Tibial artery (tissue), 4 donors: ENCODE measurements at regions not wholly inside any gene's neighbourhood (a gene's known extent, or its start where the extent isn't known, plus 50 kb on each side); places are given as distances from the start of the nearest gene placed in this dataset.

ENCODE experiments used
- DNase-seq, 2 donors: peaks; one replicate each; pipeline ENCODE4 v3.0.0-alpha.2; 2019
- H3K27ac ChIP-seq, 2 donors: fragments of 200-600 bp; sonication (generic) in 1 of 2; 1 replicate in 1 of 2; 2 replicates in 1 of 2; pipeline ENCODE4 v1.5.1; 2018 to 2019; ENCODE audit warnings: mild to moderate bottlenecking in 1 of 2
- H3K27me3 ChIP-seq, 2 donors: fragments of 200-600 bp; sonication (generic) in 1 of 2; one replicate each; pipeline versions ENCODE4 v1.5.1 to v1.6.0; 2016 to 2019
- H3K36me3 ChIP-seq, 3 donors: fragments of 200-600 bp; sonication (generic) in 2 of 3; one replicate each; pipeline ENCODE4 v1.5.1; 2016 to 2019; ENCODE audit warnings: mild to moderate bottlenecking in 2 of 3
- H3K4me1 ChIP-seq, 4 donors: fragments of 200-600 bp; sonication (generic) in 2 of 4; 1 replicate in 3 of 4; 2 replicates in 1 of 4; pipeline ENCODE4 v1.5.1; 2016 to 2019
- H3K4me3 ChIP-seq, 2 donors: fragments of 200-600 bp; sonication (generic) in 1 of 2; 1 replicate in 1 of 2; 2 replicates in 1 of 2; pipeline ENCODE4 v1.5.1; 2018 to 2019; ENCODE audit warnings: mild to moderate bottlenecking in 2 of 2
- H3K9me3 ChIP-seq, 3 donors: fragments of 200-600 bp; sonication (generic) in 1 of 3; one replicate each; pipeline ENCODE4 v1.5.1; 2016 to 2019
- CTCF ChIP-seq, 2 experiments: fragments of 200-600 bp in 1 of 2; fragments of 450-650 bp in 1 of 2; IDR thresholded peaks; one replicate each; pipeline ENCODE4 v1.5.1; 2017 to 2019; ENCODE audit warnings: antibody characterized with exemption in 2 of 2, mild to moderate bottlenecking in 1 of 2, moderate library complexity in 1 of 2
- intact Hi-C: fragments of 100-400 bp; cut with DNase I; formaldehyde crosslinking; loops from one replicate; pipeline ENCODE4 v1.15.0; 2023; ENCODE audit warnings: low total_unique reads

DNA sequence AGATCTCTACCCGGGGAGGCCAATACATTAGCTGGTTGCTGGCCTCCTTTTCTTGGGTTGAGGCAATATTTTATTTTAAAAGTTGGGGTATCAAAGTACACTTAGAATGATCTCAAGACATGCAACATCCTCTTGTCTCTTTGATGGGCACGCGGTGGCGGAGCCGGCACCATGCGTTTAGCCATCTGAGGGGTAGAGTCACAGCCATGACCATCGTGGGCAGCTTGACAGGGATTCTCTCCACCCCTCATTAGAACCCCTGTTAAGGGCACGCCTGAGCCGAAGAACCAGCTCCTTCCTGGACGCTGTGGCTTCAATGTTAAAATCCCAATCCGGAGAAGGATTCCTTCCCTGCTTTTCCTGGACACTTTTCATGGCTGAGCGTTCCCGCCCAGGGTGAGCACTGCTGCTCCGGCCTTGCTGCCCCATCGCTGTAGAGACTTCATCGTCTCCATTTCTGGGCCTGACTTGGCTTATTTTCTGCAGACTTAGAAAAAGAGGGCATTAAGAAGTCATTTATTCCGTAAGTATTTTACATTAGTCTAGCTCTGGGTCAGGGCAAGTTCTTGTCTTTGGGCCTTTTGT, 142.7 kb upstream of the CDH4 start:
- no peak for DNase-seq
- H3K27me3 ChIP-seq, result peaks cover 0 to 2% of the 10 kb centered on the region in 2 donors
- no peak for TF ChIP-seq CTCF (IDR thresholded peaks at IDR 0.05)
- no peaks in the 10 kb centered on the region for H3K36me3 ChIP-seq
- H3K4me3 ChIP-seq, result no peak overlapping the region
- no peaks in the 10 kb centered on the region for H3K4me1 ChIP-seq
- H3K9me3 ChIP-seq, result no peaks in the 10 kb centered on the region
- no peak overlapping the region for H3K27ac ChIP-seq
- intact Hi-C loops, result no loop called here

- intact Hi-C loops, result no loop called here
- Histone ChIP-seq H3K27me3 (peaks cover 0 to 2% of the 10 kb centered on the region in 2 donors), H3K27ac (no peak overlapping the region), H3K9me3 (no peaks in the 10 kb centered on the region), H3K4me3 (no peak overlapping the region), H3K36me3 (no peaks in the 10 kb centered on the region), H3K4me1 (no peaks in the 10 kb centered on the region)
- no peak for DNase-seq
- no peak for TF ChIP-seq CTCF (IDR thresholded peaks at IDR 0.05)
Measured at GRCh38 chr20:61112515-61112914, 139.5 kb upstream of the CDH4 start.

DNA sequence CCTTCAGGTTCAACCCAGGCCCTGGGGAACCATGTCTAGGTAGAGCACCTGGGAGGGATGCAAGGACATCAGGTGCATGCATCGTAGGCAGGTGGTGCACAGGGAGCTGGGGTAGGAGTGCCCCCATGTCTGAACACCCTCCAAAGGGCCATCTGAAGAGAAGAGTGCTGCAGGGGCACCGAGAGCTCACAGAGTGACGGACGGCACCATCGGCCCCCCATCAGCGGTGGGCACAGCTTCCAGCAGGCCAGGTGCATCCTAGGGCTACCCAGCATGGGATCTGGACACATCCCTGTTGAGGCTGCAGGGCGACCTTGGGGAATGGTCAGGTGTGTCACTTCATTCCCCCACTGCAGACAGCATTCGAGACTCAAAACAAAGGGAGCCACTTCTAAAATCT, 138.3 kb upstream of the CDH4 start:
- Histone ChIP-seq H3K36me3 (no peaks in the 10 kb centered on the region), H3K27ac (no peak overlapping the region), H3K4me1 (no peaks in the 10 kb centered on the region), H3K27me3 (peaks cover 0 to 2% of the 10 kb centered on the region in 2 donors), H3K9me3 (no peaks in the 10 kb centered on the region), H3K4me3 (no peak overlapping the region)
- intact Hi-C loops, result no loop called here
- DNase-seq, result no peak
- no peak for TF ChIP-seq CTCF (IDR thresholded peaks at IDR 0.05)

- no peak for TF ChIP-seq CTCF (IDR thresholded peaks at IDR 0.05)
- H3K9me3 ChIP-seq, result no peaks in the 10 kb centered on the region
- no peak overlapping the region for H3K4me3 ChIP-seq
- H3K27me3 ChIP-seq, result peaks cover 0 to 2% of the 10 kb centered on the region in 2 donors
- H3K36me3 ChIP-seq, result no peaks in the 10 kb centered on the region
- H3K4me1 ChIP-seq, result no peaks in the 10 kb centered on the region
- DNase-seq, result no peak
- intact Hi-C loops, result no loop called here
- H3K27ac ChIP-seq, result no peak overlapping the region
Measured at GRCh38 chr20:61114493-61115175, 137.4 kb upstream of the CDH4 start.

DNA sequence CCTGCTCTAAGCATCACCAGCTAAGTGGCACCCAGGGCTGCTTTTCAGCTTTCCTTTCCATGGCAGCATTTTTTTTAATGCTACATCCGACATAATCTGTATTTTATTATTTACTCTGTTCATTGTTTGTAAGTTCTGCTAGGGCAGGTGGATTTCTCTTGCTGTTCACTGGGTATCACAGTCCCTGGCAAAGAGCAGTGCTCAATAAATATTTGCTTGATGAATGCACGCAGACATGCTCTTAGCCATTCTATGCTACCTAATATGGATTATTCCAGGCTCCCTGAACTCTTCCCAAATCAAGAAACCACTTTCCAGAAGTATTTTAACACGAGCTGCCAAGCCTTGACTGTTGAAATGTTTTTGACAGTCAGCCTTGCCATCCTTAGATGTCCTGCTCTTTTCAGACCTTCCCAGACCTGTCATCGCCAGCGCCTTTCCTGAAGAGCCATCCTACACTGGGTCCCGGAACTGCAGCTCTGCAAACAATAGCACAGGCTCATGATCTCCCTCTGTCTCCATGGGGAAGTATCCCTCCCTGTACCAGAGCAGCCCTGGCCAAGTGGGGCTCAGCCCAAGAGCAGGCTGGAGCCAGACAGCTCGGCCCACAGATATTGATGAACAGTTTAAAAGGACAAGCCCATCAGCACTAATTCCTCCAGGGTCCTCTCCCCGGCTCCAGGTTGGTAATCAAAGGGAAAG, 136.5 kb upstream of the CDH4 start:
- no peaks in the 10 kb centered on the region for H3K4me1 ChIP-seq
- no peak for DNase-seq
- no peak overlapping the region for H3K4me3 ChIP-seq
- H3K36me3 ChIP-seq, result no peaks in the 10 kb centered on the region
- peaks cover 0 to 2% of the 10 kb centered on the region in 2 donors for H3K27me3 ChIP-seq
- H3K27ac ChIP-seq, result no peak overlapping the region
- H3K9me3 ChIP-seq, result no peaks in the 10 kb centered on the region
- intact Hi-C loops, result no loop called here
- no peak for TF ChIP-seq CTCF (IDR thresholded peaks at IDR 0.05)
